GM19438 (cell line): ENCODE measurements at regions not wholly inside any gene's neighbourhood (a gene's known extent, or its start where the extent isn't known, plus 50 kb on each side); places are given as distances from the start of the nearest gene placed in this dataset.

ENCODE experiments used
- ATAC-seq: cut with Tn5 transposase; IDR thresholded peaks from one replicate; pipeline ENCODE4 v1.9.1; 2021; ENCODE audit warnings: low read depth; ENCODE audit not compliant: unreplicated experiment

DNA sequence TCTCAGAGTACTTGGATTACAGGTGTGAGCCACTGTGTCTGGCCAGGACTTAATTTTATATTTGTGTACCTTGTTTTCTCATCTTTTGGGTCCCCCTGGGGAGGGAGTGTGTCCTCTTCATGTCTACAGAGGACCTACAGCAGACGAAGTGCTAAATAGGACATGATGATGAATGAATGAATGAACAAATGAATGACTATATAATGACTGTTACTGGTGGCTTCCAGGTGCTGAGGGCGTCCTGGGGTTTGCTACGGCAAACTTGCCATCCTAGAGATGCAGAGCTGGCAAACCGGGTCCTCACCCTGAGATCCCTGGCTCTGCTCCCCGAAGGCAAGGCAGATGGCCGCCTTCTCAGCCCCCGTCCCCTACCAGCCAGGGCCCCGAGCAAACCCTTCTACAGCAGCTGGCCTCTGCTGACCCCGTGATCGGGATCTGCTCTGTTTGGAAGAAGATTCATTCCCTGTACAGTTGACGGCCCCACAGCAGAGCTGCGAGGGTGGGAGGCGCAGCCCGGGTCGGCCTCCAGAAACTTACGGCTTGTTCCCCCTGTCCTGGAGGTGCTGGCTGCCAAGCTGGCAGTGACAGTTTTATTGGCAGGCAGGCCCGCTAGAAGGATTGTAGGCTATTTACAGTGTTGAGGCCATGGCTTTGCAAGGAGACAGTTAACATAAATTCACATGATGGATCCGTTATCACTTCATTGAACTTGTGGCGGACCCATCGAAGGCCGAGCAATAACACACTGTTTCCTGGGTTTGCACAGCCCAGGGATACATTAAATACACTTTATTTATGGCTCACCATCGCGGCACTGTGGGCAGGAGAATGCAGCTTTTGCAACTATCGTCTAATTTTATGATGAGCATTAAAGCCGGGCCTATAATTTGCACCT is 197.7 kb upstream of the GSE1 start:
- no peak for ATAC-seq

DNA sequence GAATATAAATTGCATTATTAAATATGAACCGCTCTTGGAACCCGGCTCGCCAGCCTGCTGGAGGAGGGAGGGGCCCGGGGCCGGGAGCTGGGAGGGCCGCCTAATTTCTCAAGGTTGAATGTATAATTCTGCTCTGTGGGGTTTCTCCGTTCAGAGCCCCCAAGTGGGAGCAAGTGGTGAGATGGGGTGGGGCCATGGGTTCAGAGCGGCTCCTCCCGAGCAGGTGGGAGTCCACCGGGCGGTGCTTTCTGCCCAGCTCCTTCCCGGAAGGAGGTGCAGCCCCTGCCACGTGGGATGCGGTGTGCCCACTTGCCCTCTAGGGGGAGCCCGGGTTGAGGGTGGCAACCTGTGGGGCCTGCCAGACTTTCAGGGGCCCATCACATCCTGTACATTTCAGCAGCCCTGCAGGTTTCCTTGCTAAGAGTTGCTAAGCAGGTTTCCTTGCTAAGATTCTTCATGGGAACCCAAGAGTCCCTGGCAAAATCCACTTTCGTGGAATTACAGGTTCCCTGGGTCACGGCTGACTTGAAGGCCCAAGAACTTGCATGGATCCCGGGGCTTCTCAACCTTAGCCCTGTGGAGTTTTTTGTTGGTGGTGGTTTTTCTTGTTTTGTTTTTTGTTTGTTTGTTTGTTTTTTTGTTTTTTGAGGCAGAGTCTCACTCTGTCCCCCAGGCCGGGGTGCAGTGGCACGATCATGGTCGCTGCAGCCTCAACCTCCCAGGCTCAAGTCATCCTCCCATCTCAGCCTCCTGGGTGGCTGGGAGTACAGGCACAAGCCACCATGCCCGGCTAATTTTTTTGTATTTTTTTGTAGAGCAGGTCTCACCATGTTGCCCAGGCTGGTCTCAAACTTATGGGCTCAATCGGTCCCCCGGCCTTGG is 196.7 kb upstream of the GSE1 start:
- ATAC-seq = no peak

DNA sequence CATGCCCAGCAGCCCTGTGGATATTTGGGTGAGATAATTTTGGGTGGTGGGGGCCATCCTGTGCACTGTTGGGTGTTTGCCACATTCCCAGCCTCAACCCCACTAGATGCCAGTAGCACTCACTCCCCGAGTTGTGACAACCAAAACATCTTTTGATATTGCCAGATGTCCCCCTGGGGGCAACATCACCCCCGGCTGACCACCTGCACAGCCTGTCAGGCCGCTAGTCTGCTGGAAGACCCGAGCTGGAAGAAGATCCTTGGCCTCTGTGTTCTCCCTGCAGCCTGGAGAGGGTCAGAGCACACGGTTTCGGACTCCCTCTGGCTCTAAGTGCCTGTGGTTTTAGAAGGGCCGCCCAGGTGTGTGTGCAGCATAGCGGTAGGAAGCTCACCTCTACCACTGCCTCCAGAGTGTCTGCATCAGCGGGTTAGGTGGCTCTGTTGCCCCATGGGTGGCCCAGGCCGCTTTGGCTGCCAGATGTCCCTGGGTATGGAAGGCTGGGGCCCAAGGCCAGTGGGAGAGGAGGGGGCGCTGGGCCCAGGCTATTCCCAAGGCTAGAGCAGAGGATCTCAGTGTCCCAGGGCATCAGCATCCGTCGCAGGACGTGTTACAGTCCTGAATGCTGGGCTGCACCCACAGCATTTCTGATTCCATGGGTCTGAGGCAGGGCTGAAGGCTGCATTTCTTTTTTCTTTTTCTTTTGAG is 195.8 kb upstream of the GSE1 start:
- no peak for ATAC-seq

DNA sequence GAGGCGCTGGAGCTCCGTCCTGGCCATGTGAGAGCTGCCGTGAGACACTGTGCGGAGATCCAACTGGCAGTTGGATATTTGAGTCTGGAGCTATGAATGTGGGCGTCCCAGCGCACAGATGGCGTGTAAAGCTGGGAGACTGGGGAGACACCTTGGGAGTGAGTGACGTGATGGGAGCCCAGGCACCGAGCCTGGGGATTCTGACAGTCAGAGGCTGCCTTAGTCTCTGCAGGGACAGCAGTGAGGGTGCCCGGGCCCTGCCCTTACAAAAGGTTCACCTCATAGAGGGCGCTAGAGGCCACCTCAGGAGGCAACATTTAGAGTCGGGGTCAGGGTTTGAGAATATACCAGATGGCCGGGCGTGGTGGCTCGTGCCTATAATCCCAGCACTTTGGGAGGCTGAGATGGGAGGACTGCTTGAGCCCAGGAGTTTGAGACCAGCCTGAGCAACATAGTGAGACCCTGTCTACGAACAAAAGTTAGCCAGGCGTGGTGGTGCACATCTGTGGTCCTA is 194.1 kb upstream of the GSE1 start:
- ATAC-seq = no peak

DNA sequence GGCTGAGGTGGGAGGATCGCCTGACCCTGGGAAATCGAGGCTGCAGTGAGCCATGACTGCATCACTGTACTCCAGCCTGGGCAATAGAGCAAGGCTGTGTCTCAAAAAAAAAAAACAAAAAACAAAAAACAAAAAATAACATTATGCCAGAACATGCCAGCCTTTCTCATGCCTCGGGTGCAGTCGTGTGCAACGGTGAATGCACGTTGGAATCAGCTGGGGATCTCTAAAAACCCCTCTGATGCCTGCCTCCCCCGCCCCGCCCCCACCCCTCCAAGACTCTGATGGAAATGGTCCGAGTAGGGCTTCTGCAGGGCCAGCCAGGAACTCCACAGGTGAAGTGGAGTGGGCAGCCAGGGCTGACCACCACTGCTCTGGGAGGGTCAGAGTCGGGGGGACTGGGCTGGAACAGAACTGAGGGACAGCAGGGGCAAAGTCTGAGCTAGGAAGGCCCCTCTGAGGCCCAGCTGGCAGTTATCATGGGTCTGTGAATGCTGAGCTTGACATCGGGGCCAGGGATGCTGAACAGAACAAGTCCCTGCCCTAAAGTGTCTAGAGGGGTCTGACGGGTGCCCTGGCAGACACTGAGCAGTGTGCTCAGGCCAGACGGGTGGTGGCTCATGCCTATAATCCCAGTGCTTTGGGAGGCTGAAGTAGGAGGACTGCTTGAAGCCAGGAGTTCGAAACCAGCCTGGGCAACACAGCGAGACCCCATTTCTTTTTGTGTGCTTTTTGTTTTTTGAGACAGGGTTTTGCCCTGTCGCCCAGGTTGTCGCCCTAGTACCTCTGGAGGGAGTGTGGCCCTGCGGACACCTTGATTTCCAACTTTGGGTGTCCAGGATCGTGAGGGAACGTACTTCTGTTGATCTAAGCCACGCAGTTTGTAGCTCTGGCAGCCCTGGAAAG is 193.4 kb upstream of the GSE1 start:
- no peak for ATAC-seq

DNA sequence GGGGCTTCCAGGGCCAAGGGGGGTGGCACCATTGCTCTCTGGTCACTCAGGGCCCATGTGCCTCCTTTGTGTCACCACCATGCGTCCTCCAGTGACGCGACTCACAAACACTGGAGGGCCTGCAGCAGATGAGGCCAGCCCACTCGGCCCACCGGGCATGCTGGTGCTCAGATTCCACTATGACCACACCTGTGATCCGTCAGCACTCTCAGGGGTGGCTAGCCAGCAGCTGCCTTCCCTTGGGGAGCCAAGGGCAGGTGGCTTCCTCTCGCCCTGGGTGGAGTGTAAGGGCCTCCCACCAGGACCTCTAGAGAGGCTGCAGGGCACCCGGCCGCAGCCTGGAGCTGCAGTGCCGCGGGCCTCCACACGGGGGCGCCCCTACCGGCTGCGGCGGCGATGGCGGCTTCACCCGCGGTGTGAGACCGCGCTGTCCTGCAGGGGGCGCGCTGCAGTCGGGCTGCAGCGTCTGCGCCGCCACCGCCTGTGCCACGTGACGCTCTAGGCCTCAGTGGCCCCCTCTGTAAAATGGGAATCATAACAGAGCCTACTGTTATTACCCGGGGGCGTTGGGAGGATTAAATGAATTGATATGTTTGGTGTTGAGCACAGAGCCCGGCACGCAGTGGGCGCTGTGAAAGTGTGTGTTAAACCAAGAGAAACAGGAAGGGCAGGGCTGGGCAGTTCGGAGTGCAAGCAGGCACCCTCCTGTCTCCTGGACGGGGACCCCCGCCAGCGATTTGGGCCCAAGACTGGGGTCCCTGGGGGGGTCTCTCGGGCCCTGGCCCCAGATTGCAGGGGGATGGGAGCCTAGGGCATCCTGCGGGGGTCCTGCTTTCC is 192.4 kb upstream of the GSE1 start:
- ATAC-seq = no peak

DNA sequence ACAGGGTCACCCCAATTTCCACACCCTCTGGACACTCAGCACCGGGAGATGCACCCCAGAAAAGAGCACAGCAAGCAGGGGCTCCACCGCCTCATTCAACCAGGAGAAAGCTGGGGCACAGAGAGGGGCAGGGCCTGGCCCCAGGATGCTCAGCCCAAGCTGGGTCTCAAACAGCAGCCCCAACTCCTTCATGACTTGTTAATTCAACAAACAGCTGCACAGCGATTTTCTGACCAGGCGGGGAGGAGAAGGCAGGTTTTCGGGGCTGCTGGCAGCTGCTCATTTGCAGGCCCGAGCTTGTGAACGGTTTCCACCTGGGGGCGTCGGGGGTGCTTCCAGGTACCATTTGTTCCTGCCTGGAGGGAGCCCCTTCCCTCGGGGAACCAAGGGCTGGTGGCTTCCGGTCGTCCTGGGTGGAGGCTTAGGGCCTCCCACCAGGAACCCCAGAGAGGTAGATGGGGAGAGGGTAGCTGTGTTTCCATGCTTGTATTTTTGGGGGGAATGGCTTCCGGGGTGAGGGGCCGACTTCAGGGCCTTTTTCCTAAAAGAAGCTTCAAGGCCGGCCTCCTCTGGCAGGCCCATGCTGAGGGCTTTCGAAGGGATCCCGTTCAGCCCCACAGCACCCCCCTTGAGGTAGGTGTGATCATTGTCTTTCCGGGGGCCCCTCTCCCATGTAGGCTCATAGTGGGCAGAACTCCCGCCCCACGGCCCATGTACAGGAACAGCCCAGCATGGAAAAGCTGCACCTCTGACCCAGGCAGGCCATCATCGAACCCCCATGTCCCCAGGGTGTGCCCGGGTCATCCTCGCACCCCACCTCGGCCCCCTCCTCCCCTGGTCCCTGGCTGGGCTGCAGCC is 191.6 kb upstream of the GSE1 start:
- no peak for ATAC-seq

DNA sequence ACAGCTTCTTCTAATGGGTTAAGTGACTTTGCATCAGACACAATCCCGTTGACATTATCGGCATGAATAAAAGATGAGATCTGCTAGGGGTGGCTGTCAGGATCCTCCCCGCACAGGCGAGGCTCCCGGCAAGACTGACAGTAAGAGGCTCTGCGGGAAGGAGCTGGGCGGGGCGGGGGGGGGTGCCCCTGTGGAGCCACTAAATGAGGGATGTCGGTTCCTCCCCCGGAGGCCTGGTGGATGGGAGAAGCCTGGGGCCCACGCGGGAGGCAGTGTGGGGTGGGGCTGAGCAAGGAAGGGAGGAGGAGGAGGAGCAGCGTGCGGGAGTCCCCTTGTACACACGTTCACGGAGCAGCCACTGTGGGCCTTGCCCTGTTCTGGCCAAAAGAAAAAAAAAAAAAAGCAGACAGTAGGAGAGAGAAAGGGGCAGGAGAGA is 190.9 kb upstream of the GSE1 start:
- no peak for ATAC-seq

DNA sequence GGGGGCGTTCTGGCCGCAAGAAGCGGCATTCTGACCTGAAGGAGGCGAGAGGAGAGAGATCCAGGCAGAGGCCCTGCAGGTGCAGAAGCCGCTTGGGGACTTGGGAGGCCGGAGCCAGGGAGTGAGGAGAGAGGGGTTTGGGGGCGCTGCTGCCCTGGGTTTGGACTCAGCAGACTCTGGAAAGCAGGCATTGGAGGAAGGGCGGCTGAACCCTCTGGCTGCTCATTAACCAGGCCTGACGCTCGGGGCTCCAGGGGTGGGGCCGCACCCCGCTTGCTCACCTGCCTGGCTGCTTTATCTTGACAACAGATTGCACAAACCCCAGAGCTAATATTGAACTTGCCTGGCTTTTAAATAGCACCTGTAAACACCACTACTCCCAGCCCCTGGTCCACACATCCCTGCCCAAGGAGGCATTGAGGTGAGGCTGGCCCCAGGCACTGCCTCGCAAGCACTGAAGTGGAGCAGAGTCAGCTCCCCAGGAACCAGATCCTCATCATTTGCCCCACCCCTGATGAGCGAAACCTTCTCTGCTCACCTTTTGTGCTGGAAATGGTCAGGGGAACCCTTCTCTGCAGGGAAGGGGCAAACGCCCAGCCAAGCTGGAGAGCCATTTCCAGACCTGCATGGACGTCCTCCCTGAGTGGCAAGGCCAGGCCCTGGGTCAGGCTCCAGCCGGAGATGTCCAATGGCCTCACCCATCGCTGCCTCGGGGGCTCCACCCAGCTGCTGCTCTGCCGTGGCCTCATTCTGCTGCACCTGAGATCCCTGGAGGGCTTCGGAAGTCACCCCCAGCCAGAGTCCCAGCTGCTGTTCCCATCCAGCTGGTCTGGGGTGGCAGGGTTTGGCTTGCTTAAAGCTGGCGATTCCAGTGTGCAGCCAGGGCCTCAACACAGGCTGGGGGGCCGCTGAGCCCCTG is 190.2 kb upstream of the GSE1 start:
- ATAC-seq = no peak

DNA sequence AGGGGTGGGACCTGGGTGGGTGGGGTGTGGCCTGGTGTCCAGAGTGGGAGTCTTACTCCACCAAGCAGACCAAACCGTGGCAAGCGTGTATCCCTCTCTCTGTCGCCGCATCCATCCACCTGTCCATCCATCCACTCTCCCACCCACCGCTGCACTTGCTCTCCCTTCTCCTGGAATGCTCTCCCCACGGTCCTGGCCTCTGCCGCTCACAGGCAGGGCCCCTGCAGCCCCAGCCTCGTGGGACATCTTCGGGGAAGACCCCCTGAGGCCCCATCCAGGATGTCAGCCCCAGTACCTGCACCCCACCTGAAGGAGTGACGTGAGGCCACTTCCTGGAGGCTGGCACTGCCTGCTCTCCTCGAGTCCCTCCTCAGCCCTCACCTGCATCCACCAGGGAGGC is 189.5 kb upstream of the GSE1 start:
- ATAC-seq = no peak

DNA sequence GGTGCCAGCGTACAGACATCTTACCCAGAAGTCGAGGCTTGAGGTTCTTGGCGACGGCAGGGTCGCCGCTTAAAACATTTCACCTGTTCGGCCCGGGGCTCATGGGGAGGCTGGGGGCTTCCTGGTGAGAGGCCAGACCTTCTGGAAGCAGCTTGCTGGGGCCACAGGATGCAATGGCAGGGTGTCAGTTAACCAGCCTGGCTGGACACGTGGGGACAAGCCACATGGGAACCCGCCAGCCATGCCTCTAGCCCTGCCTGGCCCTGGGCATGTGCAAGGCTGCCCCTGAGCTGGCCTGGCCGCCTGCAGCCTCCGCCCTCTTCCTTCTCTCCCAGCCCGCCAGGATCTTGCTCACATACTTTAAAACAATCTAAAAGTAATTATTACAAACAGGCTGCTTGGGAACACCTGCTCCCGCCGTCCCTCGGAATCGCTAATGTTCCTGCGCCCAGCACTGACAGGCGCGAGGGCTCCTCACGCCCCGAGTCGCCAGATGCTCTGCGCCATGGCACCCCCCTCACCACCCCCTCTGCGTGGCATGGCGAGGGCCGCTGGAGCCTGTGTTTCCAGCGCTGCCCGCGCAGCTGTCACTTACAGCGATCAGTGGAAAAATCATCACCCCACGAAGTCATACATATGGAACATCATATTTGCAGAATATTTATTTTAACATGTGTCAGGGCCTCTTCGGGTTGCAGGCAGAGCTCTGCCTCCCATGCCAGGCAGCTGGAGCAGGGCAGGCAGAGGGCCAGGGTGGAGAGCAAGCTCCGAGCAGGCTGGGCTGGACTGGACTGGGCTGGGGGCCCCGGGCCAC is 188.7 kb upstream of the GSE1 start:
- no peak for ATAC-seq

DNA sequence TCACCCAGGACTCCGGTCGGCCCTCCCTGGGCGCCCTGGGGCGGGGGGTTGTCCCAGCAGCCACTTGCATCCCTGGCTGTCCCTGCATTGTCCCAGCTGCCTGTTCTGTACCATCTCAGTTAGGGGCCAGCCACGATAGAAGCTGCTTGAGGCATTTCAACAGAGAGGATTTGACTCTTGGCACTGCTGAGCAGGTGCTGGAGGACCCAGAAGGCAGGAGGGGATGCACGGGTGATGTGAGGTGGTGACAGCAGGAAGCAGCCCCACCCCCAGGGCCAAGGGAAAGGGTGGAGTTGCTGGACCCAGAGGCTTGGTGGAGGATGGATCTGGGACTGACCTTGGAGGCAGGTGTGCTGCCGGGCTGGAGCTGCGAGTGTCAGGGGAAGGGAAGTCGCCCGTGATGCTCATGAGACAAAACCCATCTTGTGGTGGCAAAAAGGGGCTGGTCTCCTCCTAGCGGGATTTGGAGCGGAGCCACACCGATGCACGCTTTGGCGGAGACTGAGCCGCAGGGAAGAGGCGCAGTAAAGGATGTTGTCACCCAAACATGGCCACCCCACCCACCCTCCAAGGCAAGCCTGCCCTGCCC is 188.0 kb upstream of the GSE1 start:
- ATAC-seq = no peak

DNA sequence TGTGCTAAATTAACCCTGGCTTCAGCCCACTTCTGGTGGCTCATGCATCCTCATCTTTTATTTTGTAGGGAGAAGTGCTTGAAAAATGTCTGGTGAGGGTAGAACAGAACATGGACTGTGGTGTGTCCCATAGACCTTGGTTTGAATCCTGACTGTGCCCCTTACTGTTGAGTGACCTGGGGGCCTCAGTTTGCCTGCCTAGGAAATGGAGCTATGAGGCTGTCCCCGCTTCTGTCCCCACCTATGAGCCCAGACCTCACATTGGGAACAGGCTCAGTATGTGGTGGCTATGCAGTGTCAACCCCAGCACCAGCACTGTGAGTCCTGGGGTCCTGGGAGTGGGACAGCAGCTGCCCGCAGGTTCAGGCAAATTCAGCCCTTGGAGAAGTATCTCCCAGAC is 186.3 kb upstream of the GSE1 start:
- ATAC-seq = no peak

DNA sequence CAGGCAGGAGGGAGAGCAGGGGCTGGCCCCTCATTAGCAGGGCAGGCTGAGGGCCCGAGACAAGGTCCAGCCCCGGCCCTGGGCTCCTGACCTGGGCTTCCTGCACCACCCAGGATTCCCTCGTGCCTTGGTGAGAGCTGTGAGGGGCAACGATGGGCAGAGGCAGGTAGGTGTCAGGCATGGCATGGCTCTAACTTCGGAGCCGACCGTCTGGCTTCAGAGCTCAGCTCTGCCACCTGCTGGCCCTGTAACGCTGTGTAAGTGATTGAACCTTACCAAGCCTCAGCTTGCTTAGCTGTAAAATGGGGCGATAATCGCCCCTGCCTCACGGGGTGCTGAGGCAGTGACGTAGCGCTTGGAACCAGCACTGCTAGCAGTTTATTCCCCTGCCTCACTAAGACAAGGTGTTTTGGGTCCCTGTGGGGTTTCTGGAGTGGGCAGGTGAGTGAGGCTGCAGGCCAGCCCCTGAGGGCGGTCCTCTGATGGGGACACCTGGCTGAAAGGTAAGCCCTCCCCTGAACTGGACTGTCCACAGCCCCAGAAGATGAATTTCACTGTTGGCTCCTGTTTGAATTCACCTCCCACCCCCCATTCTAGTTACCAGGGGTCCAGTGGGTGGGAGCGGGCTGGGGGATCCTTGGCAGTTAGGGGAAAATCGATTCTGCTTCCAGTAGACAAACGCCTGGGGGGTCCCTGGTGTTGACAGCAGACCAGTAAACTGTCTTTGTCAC is 184.8 kb upstream of the GSE1 start:
- ATAC-seq = no peak
